DND-41 (cell line): ENCODE measurements at regions not wholly inside any gene's neighbourhood (a gene's known extent, or its start where the extent isn't known, plus 50 kb on each side); places are given as distances from the start of the nearest gene placed in this dataset.

Source experiments
- ATAC-seq: fragments of 200-7000 bp; cut with Tn5 transposase; 3 replicates; pipeline ENCODE4 v1.9.1; 2021; ENCODE audit warnings: low read depth; ENCODE audit not compliant: insufficient read depth
- DNase-seq: peaks from one replicate; pipeline ENCODE4 v3.0.0-alpha.2; 2020
- H2AFZ ChIP-seq: 2 replicates; pipeline ENCODE4 v1.6.0; 2012; ENCODE audit warnings: low read depth, low read length
- H3K27ac ChIP-seq: 2 replicates; pipeline ENCODE4 v1.5.1; 2012; ENCODE audit warnings: low read length, inconsistent platforms
- H3K27me3 ChIP-seq: fragments of 200-600 bp; sonication (generic); 2 replicates; pipeline ENCODE4 v1.6.0; 2012; ENCODE audit warnings: low read length, mild to moderate bottlenecking, inconsistent platforms; ENCODE audit not compliant: insufficient read depth, poor library complexity
- H3K36me3 ChIP-seq: 2 replicates; pipeline ENCODE4 v1.5.1; 2012; ENCODE audit warnings: low read length, inconsistent platforms; ENCODE audit not compliant: insufficient read depth
- H3K4me1 ChIP-seq: 2 replicates; pipeline ENCODE4 v1.5.1; 2012; ENCODE audit warnings: mild to moderate bottlenecking, low read length; ENCODE audit not compliant: insufficient read depth
- H3K4me2 ChIP-seq: 2 replicates; pipeline ENCODE4 v1.6.0; 2012; ENCODE audit warnings: mild to moderate bottlenecking, moderate library complexity, low read length, inconsistent platforms; ENCODE audit not compliant: insufficient read depth
- H3K4me3 ChIP-seq, 2 experiments: fragments of 200-600 bp in 1 of 2; shearing (Covaris generic) in 1 of 2; 2 replicates each; pipeline ENCODE4 v1.5.1; 2012 to 2016; ENCODE audit warnings: inconsistent platforms in 2 of 2, low read length in 2 of 2, mild to moderate bottlenecking in 2 of 2, low read depth in 1 of 2, moderate library complexity in 1 of 2
- H3K79me2 ChIP-seq: 2 replicates; pipeline ENCODE4 v1.6.0; 2012; ENCODE audit warnings: low read length, inconsistent platforms; ENCODE audit not compliant: insufficient read depth
- H3K9ac ChIP-seq: 2 replicates; pipeline ENCODE4 v1.6.0; 2012; ENCODE audit warnings: low read depth, mild to moderate bottlenecking, inconsistent platforms, low read length, moderate library complexity
- H3K9me3 ChIP-seq: 2 replicates; pipeline ENCODE4 v1.5.1; 2012; ENCODE audit warnings: low read length, moderate library complexity, mild to moderate bottlenecking, inconsistent platforms; ENCODE audit not compliant: insufficient read depth, severe bottlenecking
- H4K20me1 ChIP-seq: 2 replicates; pipeline ENCODE4 v1.6.0; 2012; ENCODE audit warnings: low read length; ENCODE audit not compliant: insufficient read depth
- CTCF ChIP-seq: IDR thresholded peaks from 2 replicates; pipeline ENCODE4 v1.5.1; 2012; ENCODE audit warnings: borderline replicate concordance, low read length, moderate library complexity, mild to moderate bottlenecking; ENCODE audit not compliant: poor library complexity, severe bottlenecking; ENCODE audit errors: extremely low read depth
- EZH2 ChIP-seq: IDR thresholded peaks from 3 replicates; pipeline ENCODE4 v1.6.1; 2012; ENCODE audit warnings: borderline replicate concordance, low read depth, mild to moderate bottlenecking, moderate library complexity, low read length, inconsistent platforms; ENCODE audit not compliant: severe bottlenecking

DNA sequence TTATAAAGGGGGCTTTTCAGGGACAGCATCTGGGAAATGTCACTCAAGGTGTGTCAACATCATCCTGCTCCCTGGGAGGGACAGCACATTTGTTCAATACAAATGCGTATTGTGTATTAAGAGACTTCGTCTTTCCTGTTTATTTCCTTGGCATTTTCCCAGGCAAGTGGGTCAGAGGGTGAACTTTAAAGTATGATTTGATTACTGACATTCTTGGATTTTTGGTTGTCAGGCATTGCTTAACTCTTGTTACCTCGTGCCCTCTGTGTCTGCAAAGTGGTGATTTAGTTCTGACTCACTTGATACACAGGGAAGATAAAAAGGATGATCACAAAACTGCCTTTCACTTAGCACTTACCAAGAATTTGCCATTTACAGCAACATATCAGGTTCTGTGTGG, 292.7 kb downstream of the SUCLA2 start:
- ATAC-seq (no peak), DNase-seq (no peak)
- H3K9ac ChIP-seq = no peak overlapping the region
- H3K79me2 ChIP-seq = no peaks in the 10 kb centered on the region
- no peaks in the 10 kb centered on the region for H3K36me3 ChIP-seq
- no peak overlapping the region for H3K27ac ChIP-seq
- H3K27me3 ChIP-seq = peaks cover 4% of the 10 kb centered on the region
- H3K4me2 ChIP-seq = no peak overlapping the region
- H3K4me3 ChIP-seq = no peak overlapping the region
- H4K20me1 ChIP-seq = no peaks in the 10 kb centered on the region
- no peaks in the 10 kb centered on the region for H3K9me3 ChIP-seq
- no peak overlapping the region for H2AFZ ChIP-seq
- H3K4me1 ChIP-seq = no peaks in the 10 kb centered on the region
- TF ChIP-seq CTCF = no peak
- no peak for TF ChIP-seq EZH2

- no peaks in the 10 kb centered on the region for H4K20me1 ChIP-seq
- TF ChIP-seq EZH2 (no peak), CTCF (no peak)
- no peaks in the 10 kb centered on the region for H3K4me1 ChIP-seq
- no peak overlapping the region for H3K4me3 ChIP-seq
- H3K27ac ChIP-seq = no peak overlapping the region
- H3K36me3 ChIP-seq = no peaks in the 10 kb centered on the region
- H3K27me3 ChIP-seq = peaks cover 7% of the 10 kb centered on the region
- ATAC-seq (no peak), DNase-seq (no peak)
- no peak overlapping the region for H3K4me2 ChIP-seq
- H3K9me3 ChIP-seq = no peaks in the 10 kb centered on the region
- no peak overlapping the region for H2AFZ ChIP-seq
- no peak overlapping the region for H3K9ac ChIP-seq
- H3K79me2 ChIP-seq = no peaks in the 10 kb centered on the region
Measured at GRCh38 chr13:47707414-47707813, 293.7 kb downstream of the SUCLA2 start.

GRCh38 chr13:47705185-47705584, 295.9 kb downstream of the SUCLA2 start:
- H3K4me2 ChIP-seq = no peak overlapping the region
- TF ChIP-seq EZH2 (no peak), CTCF (no peak)
- no peak for DNase-seq
- H3K27me3 ChIP-seq = peaks cover 7% of the 10 kb centered on the region
- no peaks in the 10 kb centered on the region for H3K79me2 ChIP-seq
- no peak overlapping the region for H3K9ac ChIP-seq
- no peak overlapping the region for H3K27ac ChIP-seq
- H3K36me3 ChIP-seq = no peaks in the 10 kb centered on the region
- no peaks in the 10 kb centered on the region for H4K20me1 ChIP-seq
- H3K4me1 ChIP-seq = no peaks in the 10 kb centered on the region
- ATAC-seq = no peak
- H3K4me3 ChIP-seq = no peak overlapping the region
- no peaks in the 10 kb centered on the region for H3K9me3 ChIP-seq
- H2AFZ ChIP-seq = no peak overlapping the region

GRCh38 chr13:47696674-47697073, 304.4 kb downstream of the SUCLA2 start:
- no peak overlapping the region for H3K9ac ChIP-seq
- TF ChIP-seq EZH2 (no peak), CTCF (no peak)
- H3K4me1 ChIP-seq = no peaks in the 10 kb centered on the region
- H3K27ac ChIP-seq = no peak overlapping the region
- H3K9me3 ChIP-seq = no peaks in the 10 kb centered on the region
- no peaks in the 10 kb centered on the region for H3K79me2 ChIP-seq
- no peak overlapping the region for H2AFZ ChIP-seq
- no peaks in the 10 kb centered on the region for H3K27me3 ChIP-seq
- ATAC-seq = no peak
- H3K36me3 ChIP-seq = no peaks in the 10 kb centered on the region
- H4K20me1 ChIP-seq = no peaks in the 10 kb centered on the region
- no peak overlapping the region for H3K4me2 ChIP-seq
- DNase-seq = no peak
- H3K4me3 ChIP-seq = no peak overlapping the region
